ENCODE measurements at regions not wholly inside any gene's neighbourhood (a gene's known extent, or its start where the extent isn't known, plus 50 kb on each side); places are given as distances from the start of the nearest gene placed in this dataset.

GRCh38 chr1:213369465-213369864 lies 318.4 kb downstream of the RPS6KC1 start:
- Histone ChIP-seq H3K9me1 (ENCODE audit: control insufficient read depth, extremely low read depth, insufficient read depth, low read length) (no peaks in the 10 kb centered on the region), H3K27me3 (ENCODE audit: control insufficient read depth, extremely low read depth, insufficient read depth, low read length) (no peaks in the 10 kb centered on the region), H3K27ac (ENCODE audit: control insufficient read depth, insufficient read depth, low read length) (no peak overlapping the region), H3K79me2 (ENCODE audit: control insufficient read depth, insufficient read depth, low read length) (no peaks in the 10 kb centered on the region), H3K9me3 (ENCODE audit: control insufficient read depth, low read depth, low read length) (no peaks in the 10 kb centered on the region), H3K4me2 (ENCODE audit: control insufficient read depth, extremely low read depth, insufficient read depth, low read depth, low read length) (no peak overlapping the region), H2AFZ (ENCODE audit: control insufficient read depth, low read length) (no peak overlapping the region), H3K4me3 (ENCODE audit: control insufficient read depth in 2 of 3, extremely low read depth in 1 of 3, insufficient read depth in 2 of 3, low read depth in 1 of 3, low read length in 3 of 3) (no peak overlapping the region), H3K9ac (ENCODE audit: control insufficient read depth, extremely low read depth, insufficient read depth, low read length) (no peak overlapping the region), H3K36me3 (ENCODE audit: control insufficient read depth in 2 of 2, extremely low read depth in 1 of 2, insufficient read depth in 2 of 2, low read length in 2 of 2) (no peaks in the 10 kb centered on the region), H4K20me1 (ENCODE audit: control insufficient read depth, extremely low read depth, insufficient read depth, low read length) (no peaks in the 10 kb centered on the region), H3K4me1 (ENCODE audit: control insufficient read depth, extremely low read depth, insufficient read depth, low read length) (no peaks in the 10 kb centered on the region)
- DNase-seq (ENCODE audit: low read depth, low spot score) (no peak), FAIRE-seq (no peak)
- dilution Hi-C loops (cut with MboI; ENCODE audit: extremely low pct_ligation_motif_present, low sequenced_read_pairs): no loop called here
- TF ChIP-seq CTCF (optimal IDR thresholded peaks at IDR 0.05 in 1 of 3, IDR thresholded peaks at IDR 0.05 in 1 of 3, conservative IDR thresholded peaks at IDR 0.05 in 1 of 3; ENCODE audit: extremely low read depth in 1 of 3, insufficient read depth in 2 of 3, low read length in 3 of 3) (no peak), EZH2 (IDR thresholded peaks at IDR 0.05; ENCODE audit: low read length) (no peak)

GRCh38 chr1:213370523-213370922 lies 319.5 kb downstream of the RPS6KC1 start:
- TF ChIP-seq CTCF (optimal IDR thresholded peaks at IDR 0.05 in 1 of 3, IDR thresholded peaks at IDR 0.05 in 1 of 3, conservative IDR thresholded peaks at IDR 0.05 in 1 of 3; ENCODE audit: extremely low read depth in 1 of 3, insufficient read depth in 2 of 3, low read length in 3 of 3): no peak
- TF ChIP-seq EZH2 (IDR thresholded peaks at IDR 0.05; ENCODE audit: low read length): no peak
- no peaks in the 10 kb centered on the region for H3K4me1 ChIP-seq (ENCODE audit: control insufficient read depth, extremely low read depth, insufficient read depth, low read length)
- H3K27me3 ChIP-seq (ENCODE audit: control insufficient read depth, extremely low read depth, insufficient read depth, low read length): no peaks in the 10 kb centered on the region
- H3K9ac ChIP-seq (ENCODE audit: control insufficient read depth, extremely low read depth, insufficient read depth, low read length): no peak overlapping the region
- no peaks in the 10 kb centered on the region for H3K36me3 ChIP-seq (ENCODE audit: control insufficient read depth in 2 of 2, extremely low read depth in 1 of 2, insufficient read depth in 2 of 2, low read length in 2 of 2)
- no peak overlapping the region for H3K4me2 ChIP-seq (ENCODE audit: control insufficient read depth, extremely low read depth, insufficient read depth, low read depth, low read length)
- H4K20me1 ChIP-seq (ENCODE audit: control insufficient read depth, extremely low read depth, insufficient read depth, low read length): no peaks in the 10 kb centered on the region
- dilution Hi-C loops (cut with MboI; ENCODE audit: extremely low pct_ligation_motif_present, low sequenced_read_pairs): loop anchor here (10.0 kb wide), 1 partner anchor 754 kb away; no protein-coding TSS in a partner anchor
- no peak overlapping the region for H3K27ac ChIP-seq (ENCODE audit: control insufficient read depth, insufficient read depth, low read length)
- no peaks in the 10 kb centered on the region for H3K9me1 ChIP-seq (ENCODE audit: control insufficient read depth, extremely low read depth, insufficient read depth, low read length)
- no peak overlapping the region for H3K4me3 ChIP-seq (ENCODE audit: control insufficient read depth in 2 of 3, extremely low read depth in 1 of 3, insufficient read depth in 2 of 3, low read depth in 1 of 3, low read length in 3 of 3)
- DNase-seq (ENCODE audit: low read depth, low spot score): no peak
- no peak overlapping the region for H2AFZ ChIP-seq (ENCODE audit: control insufficient read depth, low read length)
- H3K9me3 ChIP-seq (ENCODE audit: control insufficient read depth, low read depth, low read length): no peaks in the 10 kb centered on the region
- no peak for FAIRE-seq
- H3K79me2 ChIP-seq (ENCODE audit: control insufficient read depth, insufficient read depth, low read length): no peaks in the 10 kb centered on the region
